H1 (cell line): ENCODE measurements at regions not wholly inside any gene's neighbourhood (a gene's known extent, or its start where the extent isn't known, plus 50 kb on each side); places are given as distances from the start of the nearest gene placed in this dataset.

ENCODE experiments used
- EGR1 ChIP-seq: IDR thresholded peaks from 2 replicates; pipeline ENCODE4 v1.6.1; 2011; ENCODE audit warnings: low read depth, low read length, borderline replicate concordance
- SRF ChIP-seq: IDR thresholded peaks from 2 replicates; pipeline ENCODE4 v1.6.1; 2011; ENCODE audit warnings: mild to moderate bottlenecking, low read depth, low read length, moderate library complexity
- TAF1 ChIP-seq: IDR thresholded peaks from 2 replicates; pipeline ENCODE4 v1.6.1; 2011; ENCODE audit warnings: mild to moderate bottlenecking, low read depth, low read length

DNA sequence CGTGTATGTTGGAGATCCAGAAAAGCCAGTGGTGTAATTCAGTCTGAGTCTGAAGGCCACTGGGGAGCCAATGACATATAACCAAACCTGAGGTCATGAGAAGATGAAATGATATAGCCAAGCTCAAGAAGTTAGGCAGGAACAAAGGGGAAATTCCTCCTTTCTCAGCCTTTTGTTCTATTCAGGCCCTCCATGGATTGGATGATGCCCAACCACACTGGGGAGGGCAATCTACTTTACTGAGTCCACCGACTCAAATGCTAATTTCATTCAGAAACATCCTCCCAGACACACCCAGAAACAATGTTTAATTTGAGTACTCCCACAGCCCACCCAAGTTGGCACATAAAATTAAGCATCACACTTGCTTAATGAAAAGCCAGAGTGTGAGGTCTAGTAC, 183.6 kb downstream of the GJA1 start (continued):
- no peak for TF ChIP-seq EGR1
- no peak for TF ChIP-seq SRF
- 0 out of 2 replicates have a peak, but pooled peaks have one; percentile 30 for TF ChIP-seq TAF1
